BE2C (cell line): ENCODE measurements at regions not wholly inside any gene's neighbourhood (a gene's known extent, or its start where the extent isn't known, plus 50 kb on each side); places are given as distances from the start of the nearest gene placed in this dataset.

Experiments
- DNase-seq: peaks from one replicate; pipeline ENCODE4 v3.0.0-alpha.2; 2020
- H3K27me3 ChIP-seq: fragments of 250-450 bp; sonication (Bioruptor Pico); 2 replicates; pipeline ENCODE4 v1.5.1; 2020; ENCODE audit warnings: mild to moderate bottlenecking
- H3K36me3 ChIP-seq: fragments of 250-450 bp; sonication (Bioruptor Pico); 2 replicates; pipeline ENCODE4 v1.5.1; 2020; ENCODE audit warnings: mild to moderate bottlenecking
- H3K4me1 ChIP-seq: fragments of 250-450 bp; sonication (Bioruptor Pico); 2 replicates; pipeline ENCODE4 v1.5.1; 2020
- H3K4me3 ChIP-seq: 2 replicates; pipeline ENCODE4 v1.5.1; 2011; ENCODE audit warnings: low read depth, low read length
- H3K9me3 ChIP-seq: fragments of 250-450 bp; sonication (Bioruptor Pico); 2 replicates; pipeline ENCODE4 v1.5.1; 2020
- CTCF ChIP-seq: IDR thresholded peaks from 2 replicates; pipeline ENCODE4 v1.5.1; 2012; ENCODE audit warnings: mild to moderate bottlenecking, low read depth, low read length

GRCh38 chr7:145168879-145169278, 333.0 kb upstream of the TPK1 start:
- no peaks in the 10 kb centered on the region for H3K36me3 ChIP-seq
- H3K9me3 ChIP-seq: no peaks in the 10 kb centered on the region; the same call in 1 of the 2 replicates
- H3K27me3 ChIP-seq: no peaks in the 10 kb centered on the region
- no peak for DNase-seq
- no peak overlapping the region for H3K4me3 ChIP-seq
- no peaks in the 10 kb centered on the region for H3K4me1 ChIP-seq
- TF ChIP-seq CTCF: no peak

GRCh38 chr7:145168427-145168826, 332.6 kb upstream of the TPK1 start:
- Histone ChIP-seq H3K27me3 (no peaks in the 10 kb centered on the region), H3K36me3 (no peaks in the 10 kb centered on the region), H3K4me1 (no peaks in the 10 kb centered on the region), H3K4me3 (no peak overlapping the region), H3K9me3 (no peaks in the 10 kb centered on the region; the same call in 1 of the 2 replicates)
- DNase-seq: no peak
- no peak for TF ChIP-seq CTCF

- no peak for TF ChIP-seq CTCF
- no peak for DNase-seq
- H3K36me3 ChIP-seq: no peaks in the 10 kb centered on the region
- no peak overlapping the region for H3K4me3 ChIP-seq
- H3K4me1 ChIP-seq: no peaks in the 10 kb centered on the region
- no peaks in the 10 kb centered on the region for H3K27me3 ChIP-seq
- no peaks in the 10 kb centered on the region for H3K9me3 ChIP-seq
Measured at GRCh38 chr7:145156834-145157233, 321.0 kb upstream of the TPK1 start.

GRCh38 chr7:145152589-145152988, 316.7 kb upstream of the TPK1 start:
- Histone ChIP-seq H3K36me3 (no peaks in the 10 kb centered on the region), H3K4me3 (no peak overlapping the region), H3K9me3 (no peaks in the 10 kb centered on the region), H3K4me1 (no peaks in the 10 kb centered on the region), H3K27me3 (no peaks in the 10 kb centered on the region)
- DNase-seq: no peak
- TF ChIP-seq CTCF: no peak

- no peaks in the 10 kb centered on the region for H3K27me3 ChIP-seq
- no peaks in the 10 kb centered on the region for H3K4me1 ChIP-seq
- no peaks in the 10 kb centered on the region for H3K36me3 ChIP-seq
- no peak for DNase-seq
- H3K9me3 ChIP-seq: no peaks in the 10 kb centered on the region
- no peak for TF ChIP-seq CTCF
- H3K4me3 ChIP-seq: no peak overlapping the region
Measured at GRCh38 chr7:145151676-145152075, 315.8 kb upstream of the TPK1 start.

- H3K4me1 ChIP-seq: no peaks in the 10 kb centered on the region
- H3K27me3 ChIP-seq: no peaks in the 10 kb centered on the region
- TF ChIP-seq CTCF: no peak
- H3K36me3 ChIP-seq: no peaks in the 10 kb centered on the region
- no peak overlapping the region for H3K4me3 ChIP-seq
- H3K9me3 ChIP-seq: no peaks in the 10 kb centered on the region
- no peak for DNase-seq
Measured at GRCh38 chr7:145147865-145148264, 312.0 kb upstream of the TPK1 start.
